Neural progenitor cell (in vitro differentiated cells): ENCODE measurements at regions not wholly inside any gene's neighbourhood (a gene's known extent, or its start where the extent isn't known, plus 50 kb on each side); places are given as distances from the start of the nearest gene placed in this dataset.
A peak's percentile ranks its signal among the peaks of the same experiment; 100 is the strongest.
"Not testable (repeated sequence)": the region's sequence is repeated elsewhere in the genome, so short reads cannot be mapped to it uniquely, and the experiment has no call there.

Source experiments
- DNase-seq: peaks from one replicate; pipeline ENCODE4 v3.0.0-alpha.2; 2016; ENCODE audit warnings: low spot score
- H2AFZ ChIP-seq: fragments of 200-600 bp; sonication (generic); replicated peaks from 2 replicates; pipeline ENCODE4 v1.6.1; 2016; ENCODE audit warnings: antibody characterized with exemption
- H3F3A ChIP-seq: fragments of 200-600 bp; sonication (generic); 2 replicates; pipeline ENCODE4 v1.6.1; 2016; ENCODE audit warnings: antibody characterized with exemption, low read depth
- H3K27ac ChIP-seq: fragments of 200-600 bp; sonication (generic); 2 replicates; pipeline ENCODE4 v1.5.1; 2016; ENCODE audit warnings: mild to moderate bottlenecking
- H3K27me3 ChIP-seq: fragments of 200-600 bp; sonication (generic); 2 replicates; pipeline ENCODE4 v1.6.1; 2016; ENCODE audit warnings: mild to moderate bottlenecking, moderate library complexity
- H3K36me3 ChIP-seq: fragments of 200-600 bp; sonication (generic); 2 replicates; pipeline ENCODE4 v1.5.1; 2016
- H3K4me1 ChIP-seq: fragments of 200-600 bp; sonication (generic); 2 replicates; pipeline ENCODE4 v1.6.1; 2016; ENCODE audit warnings: mixed run types
- H3K4me2 ChIP-seq: fragments of 200-600 bp; sonication (generic); 2 replicates; pipeline ENCODE4 v1.6.1; 2016
- H3K4me3 ChIP-seq: fragments of 200-600 bp; sonication (generic); 2 replicates; pipeline ENCODE4 v1.5.1; 2016
- H3K79me2 ChIP-seq: fragments of 200-600 bp; sonication (generic); 2 replicates; pipeline ENCODE4 v1.6.1; 2016; ENCODE audit warnings: low read depth
- H3K9ac ChIP-seq: fragments of 200-600 bp; sonication (generic); 2 replicates; pipeline ENCODE4 v1.6.1; 2016
- H3K9me3 ChIP-seq: fragments of 200-600 bp; sonication (generic); 2 replicates; pipeline ENCODE4 v1.5.1; 2016; ENCODE audit warnings: low read depth
- H4K20me1 ChIP-seq: fragments of 200-600 bp; sonication (generic); 2 replicates; pipeline ENCODE4 v1.6.1; 2016; ENCODE audit warnings: low read depth
- H3K27ac Mint-ChIP-seq: 3 replicates; pipeline ENCODE4 v1.8.0; 2021; ENCODE audit warnings: mixed read lengths
- H3K27me3 Mint-ChIP-seq: 2 replicates; pipeline ENCODE4 v1.8.0; 2022; ENCODE audit warnings: low read depth, mild to moderate bottlenecking, inconsistent platforms, moderate library complexity, mixed read lengths; ENCODE audit not compliant: insufficient read depth
- H3K36me3 Mint-ChIP-seq: 3 replicates; pipeline ENCODE4 v1.8.0; 2021; ENCODE audit warnings: mixed read lengths
- H3K4me1 Mint-ChIP-seq: 3 replicates; pipeline ENCODE4 v1.8.0; 2021; ENCODE audit warnings: mixed read lengths
- H3K4me3 Mint-ChIP-seq: 3 replicates; pipeline ENCODE4 v1.8.0; 2021; ENCODE audit warnings: mild to moderate bottlenecking, moderate library complexity, mixed read lengths
- H3K9me3 Mint-ChIP-seq: 3 replicates; pipeline ENCODE4 v1.8.0; 2020; ENCODE audit warnings: mixed read lengths
- EZH2 ChIP-seq: fragments of 200-600 bp; sonication (generic); IDR thresholded peaks from 2 replicates; pipeline ENCODE4 v1.6.1; 2017; ENCODE audit warnings: antibody characterized with exemption, mild to moderate bottlenecking, moderate library complexity
- EZH2phosphoT487 ChIP-seq: fragments of 200-600 bp; sonication (generic); IDR thresholded peaks from 2 replicates; pipeline ENCODE4 v1.6.1; 2017; ENCODE audit warnings: antibody characterized with exemption
- TF ChIP-seq, protein P1 (sequence below): fragments of 200-600 bp; sonication (generic); IDR thresholded peaks from 2 replicates; pipeline ENCODE4 v1.5.1; 2017; ENCODE audit warnings: antibody characterized with exemption, mild to moderate bottlenecking

DNA sequence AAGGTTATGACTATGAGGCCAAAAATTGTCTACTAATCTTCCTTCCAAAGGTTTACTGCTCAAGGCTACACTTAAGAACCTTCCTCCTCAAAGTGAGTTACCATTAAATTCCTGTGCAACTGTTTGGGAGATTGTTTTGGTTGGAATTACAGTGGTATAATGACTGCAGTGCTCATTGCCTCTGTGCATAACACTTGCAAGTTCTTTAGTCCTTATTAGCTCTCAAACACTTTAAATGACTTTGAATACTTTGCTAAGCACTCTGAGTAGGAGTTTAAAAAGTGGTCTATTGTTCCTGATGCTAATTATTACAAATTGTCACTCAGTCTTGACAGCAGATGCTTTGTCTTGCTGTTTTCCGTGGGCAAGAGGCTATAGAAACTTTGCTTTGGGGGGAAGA lies 422.8 kb upstream of the PABPC4L start:
- Histone ChIP-seq H3K4me1 (peaks cover 19% of the 10 kb centered on the region), H3F3A (peaks cover 22% of the 10 kb centered on the region), H3K79me2 (no peaks in the 10 kb centered on the region), H3K36me3 (no peaks in the 10 kb centered on the region), H3K27ac (peak overlapping the region; percentile 85), H3K9ac (no peak overlapping the region), H3K9me3 (no peaks in the 10 kb centered on the region), H4K20me1 (no peaks in the 10 kb centered on the region), H3K4me3 (no peak overlapping the region), H2AFZ (no peak overlapping the region), H3K27me3 (no peaks in the 10 kb centered on the region), H3K4me2 (peak overlapping the region; percentile 58)
- TF ChIP-seq, protein P1, sequence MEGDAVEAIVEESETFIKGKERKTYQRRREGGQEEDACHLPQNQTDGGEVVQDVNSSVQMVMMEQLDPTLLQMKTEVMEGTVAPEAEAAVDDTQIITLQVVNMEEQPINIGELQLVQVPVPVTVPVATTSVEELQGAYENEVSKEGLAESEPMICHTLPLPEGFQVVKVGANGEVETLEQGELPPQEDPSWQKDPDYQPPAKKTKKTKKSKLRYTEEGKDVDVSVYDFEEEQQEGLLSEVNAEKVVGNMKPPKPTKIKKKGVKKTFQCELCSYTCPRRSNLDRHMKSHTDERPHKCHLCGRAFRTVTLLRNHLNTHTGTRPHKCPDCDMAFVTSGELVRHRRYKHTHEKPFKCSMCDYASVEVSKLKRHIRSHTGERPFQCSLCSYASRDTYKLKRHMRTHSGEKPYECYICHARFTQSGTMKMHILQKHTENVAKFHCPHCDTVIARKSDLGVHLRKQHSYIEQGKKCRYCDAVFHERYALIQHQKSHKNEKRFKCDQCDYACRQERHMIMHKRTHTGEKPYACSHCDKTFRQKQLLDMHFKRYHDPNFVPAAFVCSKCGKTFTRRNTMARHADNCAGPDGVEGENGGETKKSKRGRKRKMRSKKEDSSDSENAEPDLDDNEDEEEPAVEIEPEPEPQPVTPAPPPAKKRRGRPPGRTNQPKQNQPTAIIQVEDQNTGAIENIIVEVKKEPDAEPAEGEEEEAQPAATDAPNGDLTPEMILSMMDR, result no peak
- TF ChIP-seq EZH2 (no peak), EZH2phosphoT487 (no peak)
- DNase-seq, result peak; percentile 27
- Mint-ChIP-seq H3K4me1 (peaks cover 29% of the 10 kb centered on the region), H3K36me3 (no peaks in the 10 kb centered on the region), H3K27ac (no peak overlapping the region), H3K4me3 (no peak overlapping the region), H3K9me3 (no peaks in the 10 kb centered on the region), H3K27me3 (no peaks in the 10 kb centered on the region)

DNA sequence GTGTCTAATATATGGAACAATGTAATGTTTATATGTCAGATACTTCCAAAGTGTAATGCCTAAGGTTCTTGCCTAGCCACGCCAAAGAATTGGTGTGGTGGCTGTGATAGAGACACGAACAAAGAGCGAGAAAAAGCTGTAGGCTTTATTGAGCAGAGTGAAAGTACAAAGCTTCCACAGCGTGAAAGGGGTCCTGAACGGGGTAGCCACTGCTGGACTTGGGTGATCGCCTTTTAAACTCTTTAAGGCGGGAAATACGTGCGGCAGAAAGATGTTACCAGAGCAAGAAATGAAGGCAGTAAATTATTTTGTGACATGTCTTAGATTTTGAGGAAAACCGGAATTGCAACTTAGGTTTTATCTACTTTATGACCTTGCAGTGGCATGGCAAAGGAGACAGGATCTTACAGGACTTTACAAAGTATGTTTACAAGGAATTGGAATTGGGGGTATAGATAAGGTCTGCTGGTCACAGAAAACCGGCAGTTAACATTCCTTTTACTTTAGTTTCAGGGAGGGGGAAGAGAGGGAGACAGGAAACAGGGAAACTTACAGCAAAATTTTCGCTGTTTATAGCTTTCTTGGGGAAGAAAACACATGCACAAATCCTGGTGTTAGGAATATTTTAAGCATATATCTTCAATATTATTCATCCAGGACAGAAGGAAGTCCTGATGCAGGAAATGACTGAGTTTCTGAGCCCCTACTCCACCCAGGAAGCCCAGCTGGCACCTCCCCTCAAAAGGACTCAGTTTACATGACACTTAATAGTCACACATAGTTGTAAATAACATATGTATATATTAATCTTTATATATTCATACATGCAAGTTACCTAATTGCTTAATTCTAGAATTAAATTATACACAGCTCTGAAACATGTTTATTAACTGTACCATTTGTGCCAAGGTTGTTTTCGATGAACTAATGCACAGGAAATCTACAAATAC lies 421.3 kb upstream of the PABPC4L start:
- H3K4me2 ChIP-seq, H3K36me3 Mint-ChIP-seq, H3K4me3 Mint-ChIP-seq, H3K36me3 ChIP-seq, H3K9ac ChIP-seq, H3K9me3 Mint-ChIP-seq, H3K27me3 ChIP-seq, H4K20me1 ChIP-seq, H3K4me3 ChIP-seq, H2AFZ ChIP-seq, H3K9me3 ChIP-seq, H3K27ac Mint-ChIP-seq, H3K79me2 ChIP-seq, H3K27me3 Mint-ChIP-seq, H3K27ac ChIP-seq: not testable (repeated sequence)
- peaks cover 22% of the 10 kb centered on the region for H3F3A ChIP-seq
- peaks cover 29% of the 10 kb centered on the region for H3K4me1 Mint-ChIP-seq
- peak; percentile 9 for DNase-seq
- peaks cover 19% of the 10 kb centered on the region for H3K4me1 ChIP-seq

DNA sequence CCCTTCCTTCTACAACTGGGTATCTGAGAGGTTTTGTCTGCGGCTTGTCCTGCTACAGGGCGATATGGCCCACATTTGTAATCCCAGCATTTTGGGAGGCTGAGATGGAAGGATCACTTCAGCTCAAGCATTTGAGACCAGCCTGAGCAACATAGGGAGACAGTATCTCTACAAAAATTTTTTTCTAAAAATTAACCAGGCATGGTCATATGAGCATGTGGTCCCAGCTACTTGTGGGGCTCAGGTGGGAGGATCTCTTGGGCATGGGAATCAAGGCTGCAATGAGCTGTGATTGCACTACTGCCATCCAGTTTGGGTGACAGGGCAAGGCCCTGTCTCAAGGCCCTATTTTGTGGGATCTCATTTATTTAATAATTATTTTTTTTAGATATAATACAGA lies 420.6 kb upstream of the PABPC4L start:
- Histone ChIP-seq H3K4me3 (no peak overlapping the region), H2AFZ (peak overlapping the region; percentile 79), H3F3A (peaks cover 22% of the 10 kb centered on the region), H3K9me3 (no peaks in the 10 kb centered on the region), H4K20me1 (no peaks in the 10 kb centered on the region), H3K4me2 (no peak overlapping the region), H3K9ac (no peak overlapping the region), H3K4me1 (peaks cover 19% of the 10 kb centered on the region), H3K27ac (no peak overlapping the region), H3K79me2 (no peaks in the 10 kb centered on the region), H3K27me3 (no peaks in the 10 kb centered on the region), H3K36me3 (no peaks in the 10 kb centered on the region)
- Mint-ChIP-seq H3K4me3 (no peak overlapping the region), H3K36me3 (no peaks in the 10 kb centered on the region), H3K27ac (peak overlapping the region; percentile 95), H3K9me3 (no peaks in the 10 kb centered on the region), H3K27me3 (no peaks in the 10 kb centered on the region), H3K4me1 (peaks cover 29% of the 10 kb centered on the region)
- no peak for DNase-seq
- no peak for TF ChIP-seq EZH2
- TF ChIP-seq EZH2phosphoT487, result no peak
- TF ChIP-seq, protein P1, result no peak

DNA sequence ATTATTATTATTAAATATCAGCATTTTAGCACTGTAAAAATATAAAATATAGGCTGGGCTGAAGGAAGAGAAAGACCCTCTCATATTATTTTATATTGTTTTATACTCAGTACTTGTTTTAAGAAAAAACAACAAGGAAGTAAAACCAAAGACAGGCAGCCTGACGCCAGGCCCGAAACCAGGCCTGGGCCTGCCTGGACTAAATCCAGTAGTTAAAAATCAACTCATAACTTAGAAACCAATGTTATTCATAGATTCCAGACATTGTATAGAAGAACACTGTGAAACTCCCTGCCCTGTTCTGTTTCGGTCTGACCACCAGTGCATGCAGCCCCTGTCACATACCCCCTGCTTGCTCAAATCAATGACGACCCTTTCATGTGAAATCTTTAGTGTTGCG lies 420.1 kb upstream of the PABPC4L start:
- Histone ChIP-seq H3F3A (peaks cover 22% of the 10 kb centered on the region), H2AFZ (peak overlapping the region; percentile 79), H3K4me1 (peaks cover 19% of the 10 kb centered on the region)
- H3K27ac ChIP-seq, H3K79me2 ChIP-seq, H3K4me3 Mint-ChIP-seq, H3K4me2 ChIP-seq, H3K27me3 Mint-ChIP-seq, H3K9me3 ChIP-seq, H3K9me3 Mint-ChIP-seq, H3K9ac ChIP-seq, H3K27me3 ChIP-seq, DNase-seq, H3K36me3 Mint-ChIP-seq, H4K20me1 ChIP-seq, H3K36me3 ChIP-seq, H3K4me3 ChIP-seq: not testable (repeated sequence)
- Mint-ChIP-seq H3K27ac (peak overlapping the region; percentile 95), H3K4me1 (peaks cover 29% of the 10 kb centered on the region)
